H9 (cell line): ENCODE measurements at regions not wholly inside any gene's neighbourhood (a gene's known extent, or its start where the extent isn't known, plus 50 kb on each side); places are given as distances from the start of the nearest gene placed in this dataset.

Experiments used
- DNase-seq: peaks from one replicate; pipeline ENCODE4 v3.0.0-alpha.2; 2017
- H2AFZ ChIP-seq: one replicate; pipeline ENCODE4 v1.6.1; 2013; ENCODE audit warnings: mild to moderate bottlenecking, low read length, control low read depth, moderate library complexity
- H2AK5ac ChIP-seq: 2 replicates; pipeline ENCODE4 v1.6.1; 2013; ENCODE audit warnings: low read length, control low read depth, mixed read lengths; ENCODE audit not compliant: insufficient read length
- H2BK120ac ChIP-seq: one replicate; pipeline ENCODE4 v1.6.1; 2013; ENCODE audit warnings: low read depth, mild to moderate bottlenecking, low read length, control low read depth, inconsistent platforms; ENCODE audit not compliant: poor library complexity, severe bottlenecking
- H2BK12ac ChIP-seq: 2 replicates; pipeline ENCODE4 v1.6.1; 2013; ENCODE audit warnings: low read length, control low read depth, mixed read lengths, low read depth; ENCODE audit not compliant: insufficient read length
- H2BK15ac ChIP-seq: 2 replicates; pipeline ENCODE4 v1.6.1; 2013; ENCODE audit warnings: low read depth, low read length, control low read depth
- H2BK20ac ChIP-seq: one replicate; pipeline ENCODE4 v1.6.1; 2013; ENCODE audit warnings: low read depth, mild to moderate bottlenecking, low read length, control low read depth, inconsistent platforms; ENCODE audit not compliant: poor library complexity, severe bottlenecking
- H2BK5ac ChIP-seq: 2 replicates; pipeline ENCODE4 v1.6.1; 2013; ENCODE audit warnings: low read length, control low read depth, mixed read lengths; ENCODE audit not compliant: insufficient read length
- H3K14ac ChIP-seq: 2 replicates; pipeline ENCODE4 v1.6.1; 2013; ENCODE audit warnings: low read length, control low read depth; ENCODE audit not compliant: insufficient read depth
- H3K18ac ChIP-seq: 2 replicates; pipeline ENCODE4 v1.6.1; 2013; ENCODE audit warnings: low read depth, mild to moderate bottlenecking, mixed read lengths, low read length, control low read depth; ENCODE audit not compliant: insufficient read length
- H3K23ac ChIP-seq: 2 replicates; pipeline ENCODE4 v1.6.1; 2013; ENCODE audit warnings: low read length, control low read depth, mixed read lengths, low read depth; ENCODE audit not compliant: insufficient read length
- H3K23me2 ChIP-seq: 2 replicates; pipeline ENCODE4 v1.6.1; 2013; ENCODE audit warnings: low read depth, mild to moderate bottlenecking, mixed read lengths, low read length, control low read depth; ENCODE audit not compliant: insufficient read length, poor library complexity, severe bottlenecking
- H3K27ac ChIP-seq: 2 replicates; pipeline ENCODE4 v1.5.1; 2013; ENCODE audit warnings: low read length, control low read depth, mixed read lengths, low read depth; ENCODE audit not compliant: insufficient read length
- H3K27me3 ChIP-seq: 2 replicates; pipeline ENCODE4 v1.6.1; 2013; ENCODE audit warnings: low read length, control low read depth, inconsistent platforms; ENCODE audit not compliant: insufficient read depth
- H3K4ac ChIP-seq: 2 replicates; pipeline ENCODE4 v1.6.1; 2013; ENCODE audit warnings: low read depth, mild to moderate bottlenecking, control low read depth, inconsistent platforms, low read length, moderate library complexity
- H3K4me1 ChIP-seq: 2 replicates; pipeline ENCODE4 v1.6.1; 2013; ENCODE audit warnings: low read length, control low read depth, inconsistent platforms; ENCODE audit not compliant: insufficient read depth
- H3K4me2 ChIP-seq: 2 replicates; pipeline ENCODE4 v1.6.1; 2013; ENCODE audit warnings: low read length, control low read depth, mixed read lengths; ENCODE audit not compliant: insufficient read length, insufficient read depth
- H3K56ac ChIP-seq: 2 replicates; pipeline ENCODE4 v1.6.1; 2013; ENCODE audit warnings: low read depth, mild to moderate bottlenecking, mixed read lengths, low read length, control low read depth; ENCODE audit not compliant: insufficient read length
- H3K79me1 ChIP-seq: 2 replicates; pipeline ENCODE4 v1.6.1; 2013; ENCODE audit warnings: low read depth, mild to moderate bottlenecking, moderate library complexity, low read length, control low read depth, inconsistent platforms; ENCODE audit not compliant: insufficient read depth, poor library complexity, severe bottlenecking
- H3K79me2 ChIP-seq: 2 replicates; pipeline ENCODE4 v1.6.1; 2013; ENCODE audit warnings: low read length, control low read depth, inconsistent platforms; ENCODE audit not compliant: insufficient read depth
- H3K9ac ChIP-seq: 2 replicates; pipeline ENCODE4 v1.6.1; 2013; ENCODE audit warnings: low read length, control low read depth, mixed read lengths; ENCODE audit not compliant: insufficient read length; ENCODE audit errors: extremely low read depth
- H3K9me3 ChIP-seq: one replicate; pipeline ENCODE4 v1.6.1; 2013; ENCODE audit warnings: low read depth, low read length, inconsistent platforms; ENCODE audit not compliant: control insufficient read depth
- H3T11ph ChIP-seq: one replicate; pipeline ENCODE4 v1.6.1; 2013; ENCODE audit warnings: mild to moderate bottlenecking, low read length, control low read depth, inconsistent platforms
- H4K20me1 ChIP-seq: one replicate; pipeline ENCODE4 v1.6.1; 2013; ENCODE audit not compliant: control insufficient read depth, insufficient read length, insufficient read depth
- H4K5ac ChIP-seq: 2 replicates; pipeline ENCODE4 v1.6.1; 2013; ENCODE audit warnings: low read depth, mild to moderate bottlenecking, mixed read lengths, low read length, control low read depth; ENCODE audit not compliant: insufficient read length
- H4K8ac ChIP-seq: replicated peaks from 2 replicates; pipeline ENCODE4 v1.6.1; 2013; ENCODE audit warnings: low read length, control low read depth, mixed read lengths, low read depth; ENCODE audit not compliant: insufficient read length
- H4K91ac ChIP-seq: 2 replicates; pipeline ENCODE4 v1.6.1; 2013; ENCODE audit warnings: low read depth, mild to moderate bottlenecking, moderate library complexity, mixed read lengths, low read length, control low read depth; ENCODE audit not compliant: insufficient read length
- H3K27ac Mint-ChIP-seq, 3 experiments: 2 replicates in 2 of 3; 3 replicates in 1 of 3; pipeline ENCODE4 v1.8.0; 2020 to 2021; ENCODE audit warnings: mixed read lengths in 3 of 3, mild to moderate bottlenecking in 1 of 3, moderate library complexity in 1 of 3
- H3K27me3 Mint-ChIP-seq: 2 replicates; pipeline ENCODE4 v1.8.0; 2021; ENCODE audit warnings: low read depth, mild to moderate bottlenecking, moderate library complexity, mixed read lengths
- H3K36me3 Mint-ChIP-seq, 3 experiments: 2 replicates in 2 of 3; 3 replicates in 1 of 3; pipeline ENCODE4 v1.8.0; 2020 to 2021; ENCODE audit warnings: low read depth in 3 of 3, mixed read lengths in 3 of 3; ENCODE audit not compliant: insufficient read depth in 1 of 3
- H3K4me1 Mint-ChIP-seq, 2 experiments: 2 replicates each; pipeline ENCODE4 v1.8.0; 2020; ENCODE audit warnings: mixed read lengths in 2 of 2
- H3K4me3 Mint-ChIP-seq, 2 experiments: 2 replicates in 1 of 2; 3 replicates in 1 of 2; pipeline ENCODE4 v1.8.0; 2020 to 2021; ENCODE audit warnings: mild to moderate bottlenecking in 2 of 2, mixed read lengths in 2 of 2, moderate library complexity in 1 of 2
- H3K9me3 Mint-ChIP-seq, 2 experiments: 2 replicates in 1 of 2; 3 replicates in 1 of 2; pipeline ENCODE4 v1.8.0; 2020; ENCODE audit warnings: mild to moderate bottlenecking in 2 of 2, mixed read lengths in 2 of 2, moderate library complexity in 1 of 2
- CTCF ChIP-seq: fragments of 200-600 bp; sonication (generic); conservative IDR thresholded peaks from 3 replicates; pipeline ENCODE4 v1.8.0; 2021; ENCODE audit warnings: antibody characterized with exemption, mild to moderate bottlenecking

DNA sequence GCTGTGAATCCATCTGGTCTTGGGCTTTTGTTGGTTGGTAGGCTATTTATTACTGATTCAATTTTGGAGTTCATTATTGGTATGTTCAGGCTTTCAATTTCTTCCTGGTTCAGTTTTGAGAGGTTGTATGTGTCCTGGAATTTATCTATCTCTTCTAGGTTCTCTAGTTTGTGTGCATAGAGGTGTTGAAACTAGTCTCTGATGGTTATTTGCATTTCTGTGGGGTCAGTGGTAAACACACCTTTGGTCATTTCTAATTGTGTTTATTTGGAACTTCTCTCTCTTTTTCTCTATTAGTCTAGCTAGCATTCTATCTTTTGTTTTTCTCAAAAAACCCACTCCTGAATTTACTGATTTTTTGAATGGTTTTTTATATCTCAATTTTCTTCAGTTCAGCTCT is 70.1 kb upstream of the IRAK1BP1 start:
- no peak overlapping the region for H2BK12ac ChIP-seq
- no peak overlapping the region for H3K4me2 ChIP-seq
- no peak overlapping the region for H3T11ph ChIP-seq
- no peak overlapping the region for H2AK5ac ChIP-seq
- H4K20me1 ChIP-seq: no peaks in the 10 kb centered on the region
- H3K27ac ChIP-seq: no peak overlapping the region
- no peak for DNase-seq
- H4K8ac ChIP-seq: no peak overlapping the region
- peaks cover 5 to 11% of the 10 kb centered on the region in 2 experiments; a peak in 4 of 5 replicates for H3K9me3 Mint-ChIP-seq
- H2BK15ac ChIP-seq: no peak overlapping the region
- no peaks in the 10 kb centered on the region for H3K4me1 ChIP-seq
- no peaks in the 10 kb centered on the region for H3K9me3 ChIP-seq
- H3K4ac ChIP-seq: no peak overlapping the region
- no peak overlapping the region for H3K18ac ChIP-seq
- H3K27ac Mint-ChIP-seq: no peak overlapping the region
- no peak overlapping the region for H2AFZ ChIP-seq
- H2BK120ac ChIP-seq: no peak overlapping the region
- no peak overlapping the region for H3K14ac ChIP-seq
- no peak overlapping the region for H4K5ac ChIP-seq
- TF ChIP-seq CTCF: no peak
- H3K9ac ChIP-seq: no peak overlapping the region
- no peaks in the 10 kb centered on the region for H3K4me1 Mint-ChIP-seq
- H3K23me2 ChIP-seq: no peaks in the 10 kb centered on the region
- H3K27me3 ChIP-seq: no peaks in the 10 kb centered on the region
- no peaks in the 10 kb centered on the region for H3K79me1 ChIP-seq
- no peak overlapping the region for H3K4me3 Mint-ChIP-seq
- H3K36me3 Mint-ChIP-seq: no peaks in the 10 kb centered on the region; a peak in 1 of 7 replicates
- no peak overlapping the region for H2BK20ac ChIP-seq
- H4K91ac ChIP-seq: no peak overlapping the region
- H3K79me2 ChIP-seq: no peaks in the 10 kb centered on the region
- H3K56ac ChIP-seq: no peak overlapping the region
- H2BK5ac ChIP-seq: no peak overlapping the region
- H3K23ac ChIP-seq: no peak overlapping the region
- no peaks in the 10 kb centered on the region; the same call in 1 of the 2 replicates for H3K27me3 Mint-ChIP-seq
